HG02678 (cell line): ENCODE measurements at regions not wholly inside any gene's neighbourhood (a gene's known extent, or its start where the extent isn't known, plus 50 kb on each side); places are given as distances from the start of the nearest gene placed in this dataset.

Experiments used
- ATAC-seq: cut with Tn5 transposase; IDR thresholded peaks from one replicate; pipeline ENCODE4 v1.9.1; 2021; ENCODE audit warnings: mild to moderate bottlenecking, moderate library complexity; ENCODE audit not compliant: unreplicated experiment

DNA sequence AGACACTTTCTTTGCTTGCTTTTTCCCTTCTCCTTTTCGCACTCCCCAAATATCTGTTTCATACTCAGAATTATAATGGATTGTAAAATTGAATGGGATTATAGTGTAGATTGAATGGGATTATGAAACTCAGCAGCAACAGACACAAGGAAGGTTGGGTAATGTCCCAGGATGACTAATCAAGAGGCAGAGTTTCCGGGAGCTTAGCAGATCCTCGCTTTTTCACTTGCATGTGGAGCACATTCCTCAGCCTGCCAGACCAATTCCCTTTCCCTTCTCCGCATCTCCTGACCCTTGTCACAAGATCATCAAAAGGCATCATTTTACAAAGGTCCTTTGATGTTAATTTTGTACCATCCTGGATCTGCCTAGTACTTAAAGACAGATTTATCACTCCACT is 55.1 kb upstream of the SLC1A1 start:
- ATAC-seq = no peak

GRCh38 chr9:4433379-4433778 is 56.9 kb upstream of the SLC1A1 start:
- no peak for ATAC-seq

DNA sequence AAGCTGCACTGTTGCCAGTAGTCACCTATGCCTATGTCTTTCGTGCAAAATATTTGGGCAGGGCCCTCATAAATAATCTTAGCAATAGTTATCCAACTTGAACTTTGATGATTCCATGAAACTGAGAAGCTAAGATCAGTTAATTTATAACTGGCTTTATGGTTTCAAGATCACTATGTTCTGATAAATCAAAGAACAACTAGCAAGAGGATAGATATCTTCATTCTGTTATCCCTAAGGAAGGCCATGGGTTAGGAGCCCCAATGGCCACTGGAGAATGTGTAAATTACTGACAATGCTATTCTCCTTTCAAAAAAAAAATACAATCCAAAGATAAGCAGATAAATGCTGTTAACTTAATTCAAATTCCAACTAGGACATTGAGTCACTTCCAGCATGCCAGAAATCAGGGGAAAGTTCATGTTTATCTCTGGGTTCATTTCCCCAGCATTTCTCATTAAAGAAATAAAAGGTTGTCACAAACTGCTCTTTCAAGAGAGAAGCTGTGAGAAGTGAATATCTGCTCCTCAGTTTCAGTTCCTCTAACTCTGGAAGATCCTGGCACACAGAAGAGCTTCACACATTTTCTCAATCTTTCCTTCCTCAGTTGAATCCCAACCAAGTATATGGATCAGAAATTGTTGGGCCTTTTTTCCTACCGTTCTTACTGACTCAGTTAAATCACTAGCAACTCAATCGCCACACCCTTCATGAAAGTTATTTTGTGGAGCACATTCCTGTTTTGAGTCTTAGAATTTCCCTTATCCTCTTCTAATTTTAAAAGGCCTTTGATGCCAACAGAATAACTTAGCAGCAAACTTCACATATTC is 59.6 kb upstream of the SLC1A1 start:
- ATAC-seq = peak; percentile 65

DNA sequence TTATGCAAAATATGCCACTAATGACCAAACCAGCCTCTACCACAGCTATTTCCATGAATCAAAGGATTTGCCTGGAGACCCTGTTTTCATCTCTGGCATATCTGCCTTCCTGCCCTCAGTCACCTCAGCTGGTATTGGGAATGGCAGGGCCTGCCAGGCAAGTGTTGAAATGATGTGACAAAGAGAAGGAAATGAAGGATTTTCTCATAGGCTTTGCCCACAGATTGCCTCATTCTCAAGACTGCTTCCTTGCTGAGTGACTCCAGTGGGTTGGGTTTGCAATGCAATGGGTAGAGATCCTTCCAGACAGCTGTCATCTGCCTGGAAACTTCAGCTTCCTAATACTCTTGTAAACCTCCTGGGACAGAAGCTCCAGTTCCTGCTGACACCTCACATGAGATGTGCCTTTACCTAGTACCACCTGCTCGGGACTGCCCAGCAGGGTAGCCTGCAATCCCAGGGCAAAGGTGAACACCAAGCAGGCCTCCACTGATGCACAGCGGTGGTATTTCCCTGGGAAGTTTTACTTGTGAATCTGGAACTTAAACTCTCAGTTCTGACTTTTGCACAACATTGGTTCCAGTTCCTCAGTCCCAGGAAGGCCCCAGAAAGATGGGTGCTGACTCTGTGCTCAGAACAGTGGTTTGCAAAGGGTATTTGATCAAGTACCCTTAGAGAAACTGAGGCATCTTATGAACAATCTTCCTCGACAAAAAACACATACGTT is 64.8 kb upstream of the SLC1A1 start:
- no peak for ATAC-seq

DNA sequence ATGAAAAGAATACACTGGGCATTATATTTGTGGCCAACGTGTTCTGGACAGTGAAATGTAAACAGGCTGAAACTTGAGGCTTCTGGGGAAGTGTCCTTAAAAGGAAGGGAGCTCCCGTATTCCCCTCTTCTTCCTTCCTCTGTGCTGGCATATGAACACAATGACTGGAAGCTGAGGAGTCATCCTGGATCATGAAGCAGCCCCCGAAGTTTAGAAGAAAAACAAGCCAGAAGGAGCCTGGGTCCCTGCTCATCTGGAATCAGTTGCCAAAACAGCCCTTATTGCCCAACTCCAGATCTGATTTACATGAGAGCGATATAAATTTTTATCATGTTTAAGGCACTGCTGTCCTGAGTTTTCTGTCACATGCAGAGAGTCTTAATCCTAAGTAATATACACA is 65.4 kb upstream of the SLC1A1 start:
- ATAC-seq = no peak

DNA sequence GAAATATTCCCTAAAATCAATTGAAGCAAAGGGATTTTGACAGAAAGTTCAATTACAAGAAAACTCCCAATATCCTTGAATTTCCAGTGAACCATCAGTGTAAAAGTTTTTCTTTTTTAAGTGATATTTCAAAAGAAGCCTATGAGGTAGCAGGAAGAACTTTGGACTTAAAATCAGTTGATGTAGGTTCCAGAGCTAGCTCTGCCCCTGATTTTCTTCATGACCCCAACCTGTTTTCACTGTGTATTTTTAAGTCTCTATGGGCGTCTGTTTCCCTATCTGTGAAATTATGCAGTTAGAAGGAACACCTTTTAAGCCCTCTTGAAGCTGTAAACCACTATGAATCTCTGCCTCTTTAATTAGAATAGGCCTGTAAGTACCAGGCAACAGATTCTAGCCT is 66.2 kb upstream of the SLC1A1 start:
- ATAC-seq = no peak

DNA sequence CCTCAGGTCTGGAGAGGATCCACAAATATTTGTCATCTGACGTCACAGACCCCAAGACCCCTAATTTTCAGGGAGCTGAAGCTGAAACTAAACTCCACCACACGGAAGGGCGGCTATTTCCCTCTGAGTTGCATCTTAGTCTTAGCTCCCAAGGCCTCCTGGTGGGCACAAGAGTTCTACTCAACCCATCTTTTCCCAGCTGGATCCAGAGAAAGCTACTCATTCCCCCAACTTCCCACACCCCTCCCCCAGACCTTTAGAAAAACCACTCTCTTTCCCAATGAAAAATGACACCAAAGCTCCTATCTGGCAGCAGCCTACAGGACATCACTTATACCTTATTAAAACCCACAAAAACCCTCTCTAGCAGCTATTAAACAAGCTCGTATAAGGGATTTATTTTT is 67.1 kb upstream of the SLC1A1 start:
- ATAC-seq = no peak

- peak; percentile 81 for ATAC-seq
Measured at GRCh38 chr9:4422495-4422894, 67.8 kb upstream of the SLC1A1 start.

- no peak for ATAC-seq
Measured at GRCh38 chr9:4421847-4422246, 68.4 kb upstream of the SLC1A1 start.

DNA sequence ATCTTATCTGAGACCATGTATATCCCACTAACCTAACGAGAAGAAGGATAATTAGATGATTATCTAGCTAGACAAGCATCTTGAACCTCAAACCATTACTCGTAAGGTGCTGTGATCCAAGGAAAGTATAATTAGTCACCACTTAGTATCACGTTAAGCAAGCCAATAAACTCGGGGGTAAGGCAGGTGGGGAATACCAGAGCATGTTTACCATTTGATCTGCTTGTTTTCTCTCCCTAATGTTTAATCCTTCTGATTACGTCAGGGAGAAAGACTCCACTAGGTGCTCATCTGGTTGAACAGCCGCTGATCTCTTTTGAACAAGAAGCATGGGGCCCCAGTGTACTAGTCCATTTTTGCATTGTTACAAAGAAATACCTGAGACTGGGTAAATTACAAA is 69.9 kb upstream of the SLC1A1 start:
- no peak for ATAC-seq

DNA sequence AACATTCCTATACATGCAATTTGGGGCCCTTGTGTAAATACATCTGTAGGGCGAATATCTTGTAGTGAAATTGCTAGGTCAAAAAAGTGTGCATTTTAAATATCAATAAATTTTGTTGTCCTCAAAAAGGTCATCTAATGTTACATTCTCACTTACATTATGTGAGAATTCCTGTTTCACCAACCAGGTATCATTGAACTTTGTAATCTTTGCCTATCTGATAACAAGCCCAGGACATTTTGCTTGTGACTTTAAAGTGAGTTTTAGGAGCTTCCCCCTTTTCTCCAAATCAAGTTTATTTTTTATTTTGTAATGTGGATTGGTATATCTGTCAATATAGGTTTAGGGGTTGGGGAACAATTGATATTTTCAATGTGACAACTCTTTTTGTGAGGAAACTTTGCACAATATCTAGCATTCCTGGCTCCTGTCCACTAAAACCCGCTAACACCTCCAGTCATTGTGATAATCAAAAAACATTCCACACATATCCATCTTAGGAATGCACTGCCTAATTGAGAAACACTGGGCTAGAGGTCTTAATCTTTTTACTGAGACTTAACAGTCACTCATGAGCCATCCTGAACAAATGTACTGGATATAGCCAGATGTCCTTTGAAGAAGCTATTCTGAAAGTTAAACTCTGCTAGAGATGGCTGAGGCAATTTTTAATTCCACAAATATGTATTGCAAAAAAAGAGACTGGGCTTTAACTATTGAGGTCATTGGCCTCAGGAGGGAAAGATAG is 72.5 kb upstream of the SLC1A1 start:
- ATAC-seq = no peak

GRCh38 chr9:4416467-4416866 is 73.8 kb upstream of the SLC1A1 start:
- no peak for ATAC-seq

GRCh38 chr9:4415281-4415680 is 75.0 kb upstream of the SLC1A1 start:
- no peak for ATAC-seq

- no peak for ATAC-seq
Measured at GRCh38 chr9:4413856-4414255, 76.4 kb upstream of the SLC1A1 start.

GRCh38 chr9:4404156-4404555 is 86.1 kb upstream of the SLC1A1 start:
- ATAC-seq = no peak

DNA sequence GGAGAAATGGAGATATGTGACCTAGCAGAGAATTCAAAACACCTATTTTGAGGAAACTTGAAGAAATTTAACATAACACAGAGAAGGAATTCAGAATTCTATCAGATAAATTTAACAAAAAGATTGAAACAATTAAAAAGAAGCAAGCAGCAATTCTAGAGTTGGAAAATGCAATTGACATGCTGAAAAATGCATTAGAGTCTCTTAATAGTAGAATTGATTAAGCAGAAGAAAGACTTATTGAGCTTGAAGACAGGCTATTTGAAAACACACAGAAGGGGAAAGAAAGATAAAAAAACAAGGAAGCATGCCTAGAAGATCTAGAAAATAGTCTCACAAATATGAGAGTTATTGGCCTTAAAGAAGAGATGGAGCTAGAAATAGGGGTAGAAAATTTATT is 87.8 kb upstream of the SLC1A1 start:
- ATAC-seq = no peak

DNA sequence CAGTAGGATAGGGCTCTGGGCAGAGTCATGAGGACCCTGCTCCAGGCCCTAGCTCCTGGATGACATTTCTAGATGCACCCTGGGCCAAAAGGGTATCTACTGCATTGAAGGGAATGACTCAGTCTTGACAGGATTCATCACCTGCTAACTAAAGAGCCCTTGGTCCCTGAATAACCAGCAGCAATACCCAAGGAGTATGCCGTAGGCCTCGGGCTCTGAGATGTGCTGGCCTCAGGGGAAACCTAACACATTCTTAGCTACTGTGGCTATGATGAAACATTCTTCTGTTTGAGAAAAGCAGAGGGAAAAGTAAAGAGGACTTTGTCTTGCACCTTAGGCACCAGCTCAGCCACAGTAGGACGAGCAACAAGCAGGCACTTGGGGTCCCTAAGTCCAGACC is 89.5 kb upstream of the SLC1A1 start:
- ATAC-seq = no peak

GRCh38 chr9:4397917-4398316 is 92.4 kb upstream of the SLC1A1 start:
- ATAC-seq = no peak

DNA sequence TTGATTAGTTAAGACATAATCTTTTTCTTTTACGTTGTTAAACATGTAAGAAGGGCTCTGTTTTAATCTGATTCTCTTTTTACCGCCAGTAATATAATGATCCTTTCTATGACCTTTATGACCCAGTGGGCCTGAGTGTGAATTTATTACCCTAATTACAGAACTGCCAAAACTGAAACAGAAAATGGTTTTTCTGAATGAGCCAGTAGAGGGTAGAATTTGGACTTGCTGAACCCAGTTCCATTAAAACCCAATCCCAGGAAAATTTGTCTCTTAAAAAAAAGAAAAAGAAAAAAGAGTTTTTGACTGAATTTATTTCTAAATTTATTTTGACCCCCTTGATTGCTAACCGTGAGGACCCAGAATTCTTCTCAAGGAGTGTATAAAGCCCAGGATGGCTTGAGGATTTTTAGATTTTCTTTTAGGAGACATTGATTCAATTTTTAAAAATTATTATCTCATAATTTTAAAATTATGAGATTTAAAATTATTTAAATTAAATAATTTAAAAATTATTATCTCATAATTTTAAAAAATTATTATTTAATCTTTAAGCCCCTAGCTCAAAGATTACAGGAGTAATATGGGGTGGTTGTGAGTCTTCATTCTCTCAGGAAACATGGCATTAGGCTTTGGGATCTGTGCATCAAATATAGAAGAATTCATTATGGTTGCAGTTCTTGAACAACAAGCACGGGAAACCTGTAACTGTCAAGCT is 94.1 kb upstream of the GLIS3 start:
- no peak for ATAC-seq

DNA sequence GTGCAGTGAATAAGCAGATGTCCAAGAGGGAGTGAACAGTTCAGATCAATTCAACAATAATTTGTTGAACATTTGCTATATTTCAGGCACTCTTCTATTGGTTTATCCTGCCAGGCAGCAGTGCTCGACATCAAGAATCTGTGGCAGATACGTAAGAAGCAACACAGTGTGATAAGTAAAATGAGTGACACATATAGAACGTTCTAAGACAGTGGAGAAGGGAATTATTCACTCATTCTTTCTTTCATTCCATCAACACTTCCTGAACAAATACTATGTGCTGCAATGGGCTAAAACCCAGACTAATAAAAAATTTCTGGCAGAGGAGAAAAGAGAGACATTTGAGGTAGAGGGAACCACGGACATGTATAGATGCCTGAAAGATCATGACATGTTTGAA is 89.9 kb upstream of the GLIS3 start:
- no peak for ATAC-seq

DNA sequence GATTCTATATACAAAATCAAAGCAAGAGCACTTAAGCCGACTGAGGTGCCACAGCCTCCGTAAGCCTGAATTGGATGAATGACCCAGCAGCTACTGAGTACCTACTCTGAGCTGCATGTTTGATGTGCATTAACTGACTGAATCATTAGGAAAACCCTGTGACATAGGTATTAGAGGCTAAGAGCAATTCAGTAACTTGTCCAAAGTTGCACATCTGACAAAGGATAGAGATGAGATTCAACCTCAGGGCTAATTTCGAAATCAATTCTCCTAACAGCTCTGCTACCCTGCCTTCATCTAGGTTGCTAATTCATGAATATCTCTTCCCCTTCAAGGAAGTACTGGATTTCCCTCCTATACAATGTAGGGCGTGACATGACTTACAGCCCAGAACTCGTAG is 89.1 kb upstream of the GLIS3 start:
- no peak for ATAC-seq
